ENCODE measurements at regions not wholly inside any gene's neighbourhood (a gene's known extent, or its start where the extent isn't known, plus 50 kb on each side); places are given as distances from the start of the nearest gene placed in this dataset.

DNA sequence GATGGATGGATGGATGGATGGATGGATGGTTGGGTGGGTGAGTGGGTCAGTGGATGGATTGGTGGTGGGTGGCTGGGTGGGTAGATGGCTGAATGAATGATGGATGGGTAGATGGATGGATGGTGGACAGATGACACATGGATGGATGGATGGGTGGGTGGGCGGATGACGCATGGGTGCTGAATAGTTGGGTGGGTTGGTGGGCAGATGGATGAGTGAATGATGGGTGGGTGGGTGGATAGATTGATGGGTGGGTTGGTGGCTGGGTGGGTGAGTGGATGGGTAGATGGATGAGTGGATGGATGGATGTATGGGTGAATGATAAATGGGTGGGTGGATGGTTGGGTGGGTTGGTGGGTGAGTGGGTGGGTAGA, 69.9 kb upstream of the NKX1-1 start:
- DNase-seq (ENCODE audit: low spot score): no peak

- DNase-seq (ENCODE audit: low spot score): no peak
Measured at GRCh38 chr4:1475277-1476139, 69.3 kb upstream of the NKX1-1 start.

- DNase-seq (ENCODE audit: low spot score): no peak
Measured at GRCh38 chr4:1474126-1475090, 68.2 kb upstream of the NKX1-1 start.

DNA sequence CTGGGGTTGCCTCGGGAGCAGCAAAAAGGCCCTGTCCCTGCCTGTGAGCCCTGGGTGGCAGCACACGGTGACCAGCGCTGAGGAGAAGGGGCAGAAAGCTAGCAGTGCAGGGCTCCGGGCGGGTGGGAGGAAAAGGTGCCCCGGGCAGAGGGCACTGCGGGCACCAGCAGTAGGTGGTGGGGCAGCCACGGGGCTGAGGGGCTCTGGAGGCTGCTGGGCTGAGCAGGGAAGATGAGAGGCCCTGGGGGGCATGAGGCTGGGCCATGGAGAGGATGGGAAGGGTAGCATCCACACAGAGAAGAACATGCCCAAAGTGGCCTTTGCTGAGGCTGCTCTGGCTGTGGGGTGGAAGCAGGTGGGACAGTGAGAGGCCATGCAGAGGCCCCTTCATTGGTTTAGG, 67.5 kb upstream of the NKX1-1 start:
- no peak for DNase-seq (ENCODE audit: low spot score)

- no peak for DNase-seq (ENCODE audit: low spot score)
Measured at GRCh38 chr4:1472911-1473518, 66.8 kb upstream of the NKX1-1 start.

DNA sequence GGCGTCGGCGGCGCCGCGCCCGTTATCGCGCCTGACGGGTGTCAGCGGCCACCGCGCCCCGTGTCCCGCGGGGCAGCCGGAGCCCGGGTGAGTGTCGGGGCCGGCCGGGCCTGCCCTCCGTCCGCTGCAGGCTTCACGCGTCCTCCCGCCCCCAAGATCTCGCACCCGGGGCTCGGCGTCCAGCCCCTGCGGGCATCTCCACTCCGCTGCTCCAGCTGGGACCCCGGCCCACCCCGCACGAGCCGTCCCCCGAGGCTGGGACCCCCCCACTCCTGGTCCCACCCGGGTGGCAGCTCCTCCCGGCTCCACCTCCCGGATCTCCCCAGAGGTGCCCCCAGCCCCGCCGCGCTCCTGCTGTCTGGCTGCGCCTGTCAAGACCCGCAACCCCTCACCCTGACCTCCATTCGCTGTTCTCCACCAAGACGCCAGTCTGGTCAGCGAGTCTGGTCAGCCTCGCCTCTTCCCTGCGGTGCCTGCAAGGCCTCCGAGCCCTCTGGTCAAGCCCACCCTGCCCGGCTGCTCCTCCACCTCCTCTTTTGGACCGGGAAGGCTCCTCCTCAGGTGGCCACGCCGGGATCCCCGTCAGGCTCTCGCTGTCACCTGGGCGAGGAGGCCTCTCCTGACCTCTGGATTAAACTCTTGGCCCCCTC, 66.0 kb upstream of the NKX1-1 start:
- no peak for DNase-seq (ENCODE audit: low spot score)

DNA sequence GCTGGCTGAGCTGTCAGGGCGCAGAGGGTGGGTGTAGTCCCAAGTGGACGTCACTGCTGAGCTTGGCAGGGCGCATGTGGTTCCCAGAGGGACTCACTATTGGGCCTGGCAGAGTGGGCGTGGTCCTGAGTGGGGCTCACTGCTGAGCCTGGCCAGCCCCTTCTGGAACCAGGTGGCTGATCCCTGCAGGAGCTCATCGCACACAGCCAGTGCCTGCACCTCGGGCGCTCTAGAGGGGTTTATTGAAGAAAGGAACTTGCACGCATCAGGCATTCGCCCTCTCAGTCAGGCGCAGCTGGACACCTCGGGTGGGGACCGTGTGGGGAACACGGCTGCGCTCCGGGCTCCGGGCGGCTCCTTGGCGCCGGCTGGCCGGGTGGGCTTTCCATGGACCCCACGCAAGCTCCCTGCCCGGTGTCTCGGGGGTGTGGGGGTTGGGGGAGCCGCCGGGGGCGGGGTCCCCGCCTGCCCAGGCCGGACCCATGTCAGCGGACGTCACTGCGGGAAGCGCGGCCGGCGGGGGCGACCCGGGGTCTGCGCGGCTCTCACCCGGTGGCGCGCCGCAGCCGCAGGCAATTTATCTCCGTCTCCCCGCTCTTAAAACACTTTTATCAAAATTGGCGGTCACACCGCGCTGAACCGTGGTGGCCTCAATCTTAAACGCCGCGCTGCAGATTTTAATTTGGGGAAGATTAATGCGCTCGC, 65.4 kb upstream of the NKX1-1 start:
- DNase-seq (ENCODE audit: low spot score): no peak

- no peak for DNase-seq (ENCODE audit: low spot score)
Measured at GRCh38 chr4:1470816-1471442, 64.7 kb upstream of the NKX1-1 start.

DNA sequence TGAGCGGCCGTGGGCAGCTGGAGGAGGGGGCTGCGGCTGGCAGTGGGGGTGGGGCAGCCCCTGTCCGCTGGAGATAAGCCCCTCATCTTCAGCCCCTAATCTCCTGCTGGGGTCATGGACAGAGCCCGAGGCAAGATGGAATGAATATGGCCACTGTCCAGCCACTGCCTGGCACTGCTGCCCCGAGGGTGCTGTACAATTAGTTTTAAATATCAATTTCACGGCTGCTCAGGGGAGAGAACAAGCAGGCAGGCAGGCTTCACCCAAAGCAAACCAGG, 64.1 kb upstream of the NKX1-1 start:
- no peak for DNase-seq (ENCODE audit: low spot score)

DNA sequence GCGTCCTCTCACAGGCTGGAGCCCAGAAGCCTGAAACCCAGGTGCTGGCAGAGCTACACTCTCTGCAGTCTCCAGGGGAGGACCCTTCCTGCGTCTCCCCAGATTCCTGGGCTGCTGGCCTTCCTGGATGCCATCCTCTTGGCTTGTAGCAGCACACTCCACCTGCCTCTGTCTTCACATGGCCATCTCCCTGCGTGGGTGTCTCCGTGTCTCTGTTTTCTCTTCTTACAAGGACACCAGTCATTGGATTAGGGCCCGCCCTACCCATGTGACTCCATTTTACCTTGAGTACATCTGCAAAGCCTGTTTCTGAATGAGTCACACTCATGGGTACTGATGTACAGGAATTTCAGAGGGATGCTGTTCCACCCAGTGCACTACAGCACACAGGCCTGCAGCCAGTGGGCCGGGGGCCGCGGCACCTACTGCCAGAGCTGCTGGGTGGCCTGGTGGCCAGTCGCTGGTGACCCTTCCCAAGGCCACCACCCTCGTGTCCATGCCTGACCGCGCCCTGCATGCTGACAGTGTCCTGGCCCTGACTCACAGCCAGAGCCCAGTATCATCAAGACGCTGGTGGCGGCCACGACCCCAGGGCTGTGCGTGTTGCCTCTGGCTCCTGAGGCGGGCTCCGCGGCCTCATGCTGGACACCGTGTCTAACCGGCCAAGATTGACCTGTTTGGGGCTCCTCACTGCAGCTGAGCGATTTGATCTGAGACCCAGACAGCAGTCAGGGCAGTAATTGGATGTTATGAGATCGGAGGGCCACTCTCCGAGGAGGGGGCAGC, 63.6 kb upstream of the NKX1-1 start:
- peak; percentile 10 for DNase-seq (ENCODE audit: low spot score)

DNA sequence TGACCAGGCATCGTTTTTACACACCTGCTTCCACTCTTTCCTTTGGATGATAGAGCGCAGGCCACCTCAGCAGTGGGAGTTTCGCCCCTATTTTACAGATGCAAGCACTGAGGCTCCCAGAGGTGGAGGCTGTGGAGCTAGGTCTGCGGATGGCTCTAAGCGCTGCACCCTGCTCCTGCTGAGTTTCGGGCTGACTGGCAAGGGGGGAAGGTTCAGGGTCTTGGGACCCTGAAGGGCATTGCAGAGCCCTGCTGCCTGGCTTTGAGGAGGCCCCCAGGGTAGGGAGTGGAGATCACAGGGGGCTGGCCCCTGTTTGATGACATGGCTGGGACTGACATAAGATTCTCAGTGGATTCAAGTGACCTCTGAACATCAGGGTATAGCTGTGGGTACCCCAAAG, 62.8 kb upstream of the NKX1-1 start:
- no peak for DNase-seq (ENCODE audit: low spot score)

- no peak for DNase-seq (ENCODE audit: low spot score)
Measured at GRCh38 chr4:1467581-1468458, 61.6 kb upstream of the NKX1-1 start.

GRCh38 chr4:1466863-1467165, 60.6 kb upstream of the NKX1-1 start:
- DNase-seq (ENCODE audit: low spot score): no peak

GRCh38 chr4:1466034-1466862, 60.0 kb upstream of the NKX1-1 start:
- DNase-seq (ENCODE audit: low spot score): no peak

GRCh38 chr4:1465173-1466033, 59.2 kb upstream of the NKX1-1 start:
- DNase-seq (ENCODE audit: low spot score): no peak

DNA sequence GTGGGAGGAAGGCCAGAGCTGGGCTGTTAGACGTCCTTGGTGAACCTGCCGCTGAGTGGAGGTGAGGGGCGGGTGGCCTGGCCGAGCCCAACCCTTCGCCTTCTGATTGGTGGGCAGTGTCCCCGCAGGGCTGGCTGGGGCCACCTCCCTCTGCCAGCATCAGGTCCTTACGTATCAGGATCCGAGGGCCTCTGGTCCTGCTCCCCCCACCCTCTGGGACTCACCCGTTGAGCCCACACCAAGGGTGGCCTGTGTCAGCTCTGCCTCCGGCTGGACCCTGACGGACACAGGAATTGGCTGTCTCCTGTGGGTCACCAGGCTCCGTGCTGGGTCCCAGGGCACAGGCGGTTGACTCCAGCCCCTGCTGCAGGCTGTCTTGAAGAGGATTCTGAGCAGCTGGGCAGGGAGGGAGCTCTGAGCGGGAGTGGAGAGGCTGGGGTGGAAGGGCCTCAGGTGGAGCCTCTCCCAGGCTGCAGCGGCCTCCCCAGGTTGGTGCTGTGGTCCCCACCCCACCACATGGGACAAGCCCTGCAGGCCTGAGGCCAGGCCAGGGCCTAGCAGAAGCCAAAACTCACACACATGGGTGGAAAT, 58.4 kb upstream of the NKX1-1 start:
- DNase-seq (ENCODE audit: low spot score): no peak

DNA sequence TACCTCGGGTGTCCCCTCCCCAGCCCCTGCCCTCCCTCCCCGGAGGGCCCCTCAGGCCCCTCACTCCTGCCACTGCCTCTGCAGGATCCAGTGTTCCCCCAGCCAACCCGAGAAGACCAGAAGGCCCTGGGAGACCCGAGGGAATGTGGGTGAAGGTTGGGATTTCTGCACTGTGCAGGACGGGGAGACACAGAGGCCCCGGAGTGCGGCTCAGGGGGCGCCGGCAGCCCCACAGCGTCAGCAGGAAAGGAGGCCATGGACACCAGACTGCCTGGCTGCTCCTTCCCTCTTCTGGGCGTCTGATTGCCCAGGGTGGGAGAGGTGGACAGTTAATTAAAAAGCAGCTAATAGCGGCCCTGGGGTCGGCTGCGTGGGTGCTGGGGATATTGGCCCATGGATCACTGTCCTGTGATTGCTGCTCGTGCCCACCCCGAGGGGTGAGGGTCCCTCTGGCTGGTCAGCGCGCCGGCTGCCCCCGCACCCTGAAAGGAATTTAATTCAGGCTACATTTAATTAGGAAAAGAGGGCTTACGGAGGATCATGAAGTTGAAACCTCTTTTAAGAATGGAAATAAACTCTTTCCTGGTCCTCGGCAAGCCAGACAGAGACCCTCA, 57.8 kb upstream of the NKX1-1 start:
- no peak for DNase-seq (ENCODE audit: low spot score)
